VCaP (cell line): ENCODE measurements at regions not wholly inside any gene's neighbourhood (a gene's known extent, or its start where the extent isn't known, plus 50 kb on each side); places are given as distances from the start of the nearest gene placed in this dataset.
"Not testable (repeated sequence)": the region's sequence is repeated elsewhere in the genome, so short reads cannot be mapped to it uniquely, and the experiment has no call there.

Experiments
- H3K27ac ChIP-seq: fragments of 450-650 bp; 2 replicates; pipeline ENCODE4 v1.5.1; 2017
- CTCF ChIP-seq: fragments of 450-650 bp; conservative IDR thresholded peaks from 2 replicates; pipeline ENCODE4 v1.5.1; 2017; ENCODE audit warnings: mild to moderate bottlenecking, moderate library complexity

GRCh38 chr7:29642494-29643155 is 79.0 kb downstream of the PRR15 start:
- no peak overlapping the region for H3K27ac ChIP-seq

DNA sequence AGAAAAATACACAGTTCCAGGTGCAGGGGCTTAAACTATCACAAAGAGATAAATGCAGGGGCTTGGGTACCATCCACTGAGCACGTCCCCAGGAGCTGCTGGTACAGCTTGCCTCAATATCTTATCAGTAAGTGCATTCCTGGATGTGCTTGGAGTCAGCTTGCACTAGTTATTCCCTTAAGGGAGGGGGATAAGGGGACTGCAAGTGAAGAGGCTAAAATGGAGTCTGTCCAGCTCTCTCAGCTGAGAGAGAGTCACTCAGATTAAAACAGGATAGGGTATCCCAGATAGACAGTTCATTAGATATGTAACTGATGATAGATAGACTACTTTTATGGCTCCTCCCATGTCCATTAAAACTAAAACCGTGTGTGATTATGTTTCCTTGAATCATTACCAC is 82.5 kb downstream of the PRR15 start:
- not testable (repeated sequence) for H3K27ac ChIP-seq

More at GRCh38 chr7:29642494-29643155, 79.0 kb downstream of the PRR15 start:
- TF ChIP-seq CTCF = no peak

- no peak for TF ChIP-seq CTCF
- no peak overlapping the region for H3K27ac ChIP-seq
These were observed 83.5 kb downstream of the PRR15 start for GRCh38 chr7:29647020-29647654.

DNA sequence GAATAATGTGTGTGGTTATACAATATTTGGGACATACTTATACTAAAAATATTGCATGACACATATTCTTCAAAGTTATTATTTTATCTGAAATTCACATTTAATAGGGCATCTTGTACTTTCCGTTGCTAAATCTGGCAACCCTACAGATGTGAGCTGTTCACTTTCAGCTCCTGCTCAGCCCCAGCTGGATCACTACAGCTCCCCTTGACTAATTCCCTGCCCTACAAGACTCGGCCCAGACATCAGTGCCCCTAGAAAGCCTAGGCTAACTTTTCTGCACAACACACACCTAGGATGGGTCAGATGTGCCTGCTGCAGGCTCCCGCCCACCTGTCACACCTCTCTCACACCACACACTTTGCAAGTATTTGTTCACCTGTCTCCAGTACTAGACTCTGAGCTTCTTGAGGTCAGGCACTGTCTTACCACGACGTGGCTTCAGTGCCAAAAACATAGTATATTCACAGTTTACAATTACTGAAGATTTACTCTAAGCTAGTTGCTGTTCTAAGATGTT is 84.1 kb downstream of the PRR15 start:
- H3K27ac ChIP-seq = not testable (repeated sequence)

- TF ChIP-seq CTCF = no peak
These were observed 85.5 kb downstream of the PRR15 start for GRCh38 chr7:29649028-29649716.

GRCh38 chr7:29649876-29650275 is 86.2 kb downstream of the PRR15 start:
- no peak overlapping the region for H3K27ac ChIP-seq
- no peak for TF ChIP-seq CTCF

More at GRCh38 chr7:29649028-29649716, 85.5 kb downstream of the PRR15 start:
- H3K27ac ChIP-seq = no peak overlapping the region

DNA sequence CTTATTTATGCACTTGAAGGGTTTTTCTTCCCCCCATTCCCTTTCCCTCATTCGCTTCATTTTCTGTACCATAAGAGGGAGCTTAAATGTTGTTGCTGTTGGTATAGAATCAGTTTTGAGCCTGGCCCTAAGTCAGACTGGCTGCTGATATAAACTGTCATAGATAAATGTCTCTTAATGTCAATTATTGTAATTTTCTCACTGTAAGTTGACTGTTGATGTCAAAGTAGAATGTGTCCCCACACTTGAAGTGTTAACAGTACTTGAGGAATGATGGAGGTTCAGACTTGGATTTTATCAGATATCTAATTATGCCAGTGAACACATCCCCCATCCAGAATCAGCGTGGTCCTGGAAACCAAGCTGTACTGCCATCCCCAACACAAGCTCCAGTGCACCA is 87.8 kb downstream of the PRR15 start:
- H3K27ac ChIP-seq = no peak overlapping the region
- TF ChIP-seq CTCF = no peak

DNA sequence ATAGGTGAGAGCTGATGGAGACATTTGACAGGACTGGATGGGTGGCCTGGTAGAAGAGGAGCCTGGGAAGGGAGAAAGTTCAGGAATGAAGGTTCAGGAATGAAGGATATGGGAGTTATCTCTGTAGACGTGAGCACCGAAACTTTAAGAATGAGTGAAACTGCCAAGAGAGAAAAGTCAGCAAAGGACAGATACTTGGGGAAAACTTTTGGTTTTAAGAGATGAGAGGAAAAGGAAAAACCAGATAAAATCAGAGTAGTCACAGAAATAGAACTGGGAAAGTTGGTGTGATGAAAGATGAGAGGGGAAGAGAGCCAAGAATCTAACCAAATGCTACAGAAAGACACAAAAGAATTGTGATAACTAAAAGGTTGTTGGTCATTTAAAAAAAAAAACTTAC is 88.9 kb downstream of the PRR15 start:
- TF ChIP-seq CTCF = no peak
- no peak overlapping the region for H3K27ac ChIP-seq

GRCh38 chr7:29654340-29654739 is 90.7 kb downstream of the PRR15 start:
- H3K27ac ChIP-seq = not testable (repeated sequence)
